ENCODE measurements at regions not wholly inside any gene's neighbourhood (a gene's known extent, or its start where the extent isn't known, plus 50 kb on each side); places are given as distances from the start of the nearest gene placed in this dataset.

DNA sequence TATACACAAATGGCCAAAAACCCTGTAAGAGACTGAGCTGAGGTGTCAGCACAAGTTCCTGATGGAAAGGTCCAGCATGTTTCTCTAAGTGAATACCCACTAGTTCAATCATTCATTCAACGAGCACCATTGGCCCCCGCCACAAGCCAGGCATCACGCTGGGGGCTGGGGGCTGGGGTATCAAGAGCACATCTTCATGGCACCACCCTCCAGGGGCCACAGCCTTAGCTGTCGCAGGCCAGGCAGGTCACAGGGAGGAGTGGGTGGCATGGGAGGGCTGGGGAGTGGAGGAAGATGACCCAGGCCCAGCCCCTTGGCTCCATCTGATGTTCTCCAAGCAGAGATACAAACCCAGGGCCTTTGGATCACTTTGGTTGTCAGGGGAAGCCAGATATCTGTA is 97.9 kb downstream of the ACKR3 start:
- DNase-seq (ENCODE audit: low read depth), result no peak

DNA sequence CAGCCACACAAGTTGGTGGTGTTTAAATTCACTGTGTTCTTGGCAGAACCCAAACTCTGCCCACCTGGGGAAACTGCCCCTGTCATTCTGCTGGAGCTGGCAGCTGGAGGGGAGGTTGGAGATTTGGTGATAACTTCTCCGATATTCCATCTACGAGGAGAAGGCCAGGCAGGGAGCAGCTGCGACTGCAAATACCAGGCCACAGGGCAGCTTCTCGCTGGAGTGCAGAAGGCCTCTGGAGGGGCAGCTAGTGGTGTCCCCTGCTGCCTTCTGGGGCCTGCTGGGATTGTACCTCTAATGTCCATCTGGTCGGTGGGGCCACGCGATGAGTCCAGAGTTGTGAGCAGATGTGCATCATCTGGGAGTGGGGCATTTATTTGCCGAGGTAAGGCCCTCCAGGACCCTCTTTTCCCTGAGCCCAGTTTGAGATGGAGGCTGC is 98.9 kb downstream of the ACKR3 start:
- no peak for DNase-seq (ENCODE audit: low read depth)
- in situ Hi-C loops (cut with HindIII; ENCODE audit: low pct_unique_long_range_greater_than_20kb, low sequenced_read_pairs), result no loop called here

More for the DNA sequence above, 97.9 kb downstream of the ACKR3 start:
- in situ Hi-C loops (cut with HindIII; ENCODE audit: low pct_unique_long_range_greater_than_20kb, low sequenced_read_pairs), result no loop called here

DNA sequence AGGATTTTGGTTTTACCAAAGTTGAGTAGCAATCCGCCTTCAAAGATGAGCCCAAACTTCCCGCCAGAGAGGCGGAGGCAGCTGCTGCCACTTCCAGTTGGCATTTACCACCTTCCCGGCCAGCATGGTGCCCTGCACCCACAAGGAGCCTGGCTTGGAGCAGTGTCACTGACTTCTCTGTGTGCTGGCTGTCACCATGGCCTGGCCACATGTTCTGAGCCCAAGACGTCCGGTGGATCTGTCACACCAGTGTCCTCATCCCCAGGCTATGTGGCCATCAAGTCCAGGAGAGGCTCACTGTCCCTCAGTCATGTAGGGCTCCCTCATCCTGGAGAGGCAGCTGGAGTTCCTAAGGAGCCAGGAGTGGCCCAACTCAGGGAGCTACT is 100.6 kb downstream of the ACKR3 start:
- in situ Hi-C loops (cut with HindIII; ENCODE audit: low pct_unique_long_range_greater_than_20kb, low sequenced_read_pairs), result no loop called here
- DNase-seq (ENCODE audit: low read depth), result no peak

DNA sequence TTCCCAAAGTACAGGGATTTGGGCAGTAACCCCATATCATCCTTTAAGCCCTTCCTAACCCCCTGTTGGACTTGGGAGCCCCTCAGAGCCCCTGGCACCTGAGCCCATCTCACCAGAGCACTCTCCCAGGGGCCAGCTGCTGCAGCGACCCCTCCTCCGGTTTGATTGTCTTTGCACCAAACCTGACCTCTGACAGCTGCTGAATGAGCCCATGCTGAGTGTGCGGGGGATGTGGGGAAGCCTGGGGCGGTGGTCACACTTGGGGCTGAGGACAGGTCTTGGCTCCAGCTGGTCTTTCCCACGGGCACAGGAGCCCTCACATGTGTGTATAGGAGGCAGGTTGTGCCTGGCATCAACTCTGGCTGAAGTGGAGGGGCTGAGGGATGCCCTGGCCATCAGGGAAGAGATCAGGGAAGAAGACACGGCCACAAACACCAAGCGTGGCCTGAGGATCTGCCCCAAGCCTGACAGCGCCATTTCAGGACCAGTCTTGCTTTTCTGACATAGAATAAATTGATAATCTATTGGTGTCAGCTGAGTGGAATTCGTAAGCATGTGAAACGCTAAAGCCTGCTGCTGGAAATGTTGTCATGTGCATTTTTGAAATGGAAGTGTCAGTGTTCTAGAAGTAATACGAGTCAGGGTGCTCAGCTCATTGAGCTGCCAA is 102.4 kb downstream of the ACKR3 start:
- in situ Hi-C loops (cut with HindIII; ENCODE audit: low pct_unique_long_range_greater_than_20kb, low sequenced_read_pairs), result no loop called here
- DNase-seq (ENCODE audit: low read depth), result no peak

DNA sequence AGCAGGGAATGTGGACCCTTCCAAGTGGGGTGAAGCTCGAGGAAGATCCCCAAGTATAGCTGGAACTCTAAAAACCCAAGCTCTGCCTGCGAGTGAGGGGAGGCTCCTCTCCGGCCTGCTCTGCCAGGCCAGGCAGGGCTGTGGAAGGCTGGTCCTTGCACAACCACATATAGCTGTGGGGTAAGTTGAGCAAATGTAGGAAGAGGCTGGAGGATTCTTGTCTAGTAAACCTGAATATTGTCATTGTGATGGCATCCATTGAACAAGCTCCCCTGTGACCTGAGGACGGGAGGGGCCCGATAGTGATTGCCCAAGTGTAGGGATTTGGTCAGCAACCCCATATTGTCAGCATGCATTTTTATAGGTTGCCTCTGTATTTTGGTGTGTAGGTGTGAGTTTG is 103.0 kb downstream of the ACKR3 start:
- no peak for DNase-seq (ENCODE audit: low read depth)
- in situ Hi-C loops (cut with HindIII; ENCODE audit: low pct_unique_long_range_greater_than_20kb, low sequenced_read_pairs), result no loop called here

DNA sequence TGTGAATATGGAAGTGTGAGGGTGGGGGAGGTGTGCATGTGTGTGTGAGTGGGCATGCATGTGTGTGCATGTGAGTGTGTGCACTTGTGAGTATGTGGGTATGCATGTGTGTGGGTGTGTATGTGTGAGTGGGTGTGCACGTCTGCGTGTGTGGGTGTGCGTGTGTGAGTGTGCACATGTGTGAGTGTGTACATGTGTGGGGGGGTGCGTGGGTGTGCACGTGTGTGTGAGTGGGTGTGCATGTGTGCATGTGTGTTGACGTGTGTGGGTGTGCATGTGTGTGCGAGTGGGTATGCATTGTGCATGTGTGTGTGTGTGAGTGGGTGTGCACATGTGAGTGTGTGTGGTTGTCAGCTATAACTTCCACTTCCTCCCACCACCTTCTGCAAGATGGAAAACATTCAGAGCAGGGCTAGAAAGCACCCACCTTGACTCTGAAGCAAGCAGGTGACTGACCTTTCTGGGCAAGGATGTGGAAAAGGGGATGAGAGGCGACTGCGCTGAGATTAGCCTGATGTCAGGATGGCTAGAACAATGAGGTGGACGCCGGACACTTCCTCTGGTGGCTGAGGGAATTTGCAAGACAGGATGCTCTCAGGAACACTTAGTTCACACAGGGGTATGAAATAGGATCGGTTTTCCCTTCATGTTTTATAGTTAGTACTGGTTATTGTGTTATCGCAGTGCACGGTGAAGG is 103.6 kb downstream of the ACKR3 start:
- in situ Hi-C loops (cut with HindIII; ENCODE audit: low pct_unique_long_range_greater_than_20kb, low sequenced_read_pairs), result no loop called here

DNA sequence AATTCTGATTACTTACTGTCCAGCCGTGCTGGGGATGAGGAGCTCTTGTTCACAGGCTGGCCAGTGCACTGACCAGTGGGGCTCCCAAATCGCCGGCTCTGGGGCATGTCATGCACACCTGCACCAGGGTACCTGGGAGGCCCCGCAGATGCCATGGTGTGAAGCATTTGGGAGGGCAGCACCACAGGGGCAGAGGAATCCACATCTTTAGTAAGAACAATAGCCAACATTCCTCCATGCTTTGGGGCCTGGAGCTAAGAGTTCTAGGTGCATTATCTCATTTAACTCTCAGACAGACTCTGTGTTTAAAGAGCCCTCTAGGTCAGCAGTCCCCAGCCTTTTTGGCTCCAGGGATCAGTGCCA is 104.2 kb downstream of the ACKR3 start:
- DNase-seq (ENCODE audit: low read depth), result no peak
- in situ Hi-C loops (cut with HindIII; ENCODE audit: low pct_unique_long_range_greater_than_20kb, low sequenced_read_pairs), result no loop called here

More for the DNA sequence above, 103.6 kb downstream of the ACKR3 start:
- no peak for DNase-seq (ENCODE audit: low read depth)

DNA sequence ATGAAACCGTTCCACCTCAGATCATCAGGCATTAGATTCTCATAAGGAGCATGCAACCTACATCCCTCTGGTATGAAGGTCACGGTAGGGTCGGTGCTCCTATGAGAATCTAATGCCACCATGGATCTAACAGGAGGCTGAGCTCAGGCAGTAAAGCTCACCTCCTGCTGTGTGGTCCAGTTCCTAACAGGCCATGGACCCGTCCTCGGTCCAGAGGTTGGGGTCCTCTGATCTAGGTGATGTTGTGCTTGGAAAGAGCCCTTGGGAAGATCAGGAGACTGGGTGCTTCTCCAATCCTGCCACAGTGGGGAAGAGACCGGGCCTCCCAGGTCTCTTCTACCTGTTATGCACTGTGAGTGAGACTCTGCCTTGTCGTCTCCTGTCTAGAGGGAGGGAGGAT is 104.6 kb downstream of the ACKR3 start:
- in situ Hi-C loops (cut with HindIII; ENCODE audit: low pct_unique_long_range_greater_than_20kb, low sequenced_read_pairs), result no loop called here
- DNase-seq (ENCODE audit: low read depth), result no peak

DNA sequence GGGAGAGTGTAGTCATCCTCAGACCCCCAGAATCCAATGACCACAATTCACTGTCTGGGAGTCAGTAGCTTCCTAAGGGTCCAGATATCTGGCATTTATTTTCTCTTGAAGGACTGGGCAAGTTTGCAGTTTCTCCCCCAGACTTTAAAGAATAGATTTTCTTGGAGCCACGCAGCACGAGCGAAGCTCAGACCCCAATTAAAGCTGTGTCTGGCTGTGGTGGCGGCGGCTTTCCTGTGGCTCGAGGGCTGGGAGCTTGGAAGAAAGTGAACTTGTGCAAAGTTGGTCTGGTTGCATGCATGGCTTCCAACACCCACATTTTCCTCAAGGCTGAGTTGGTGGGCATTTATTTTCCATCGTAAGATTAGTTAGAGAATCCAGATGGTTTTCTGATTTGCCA is 105.0 kb downstream of the ACKR3 start:
- DNase-seq (ENCODE audit: low read depth), result no peak
- in situ Hi-C loops (cut with HindIII; ENCODE audit: low pct_unique_long_range_greater_than_20kb, low sequenced_read_pairs), result no loop called here

DNA sequence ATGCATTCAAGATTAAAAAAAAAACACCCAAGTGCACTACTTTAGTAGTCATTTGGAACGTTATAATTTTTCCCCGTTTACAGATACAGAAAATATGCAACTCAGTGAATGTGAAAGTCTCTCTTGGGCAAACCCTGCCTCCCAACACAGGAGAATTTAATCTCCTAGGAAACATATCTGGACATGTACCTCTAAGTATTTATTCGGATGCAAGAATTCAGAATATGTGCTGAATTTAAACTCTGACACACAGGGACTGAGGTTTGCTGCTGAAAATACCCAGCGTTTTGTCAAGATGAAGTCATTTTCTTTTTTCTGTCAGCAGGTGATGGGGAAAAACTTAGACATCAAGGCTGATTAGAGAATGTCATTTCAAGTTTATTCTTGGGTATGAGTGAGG is 105.4 kb downstream of the ACKR3 start:
- in situ Hi-C loops (cut with HindIII; ENCODE audit: low pct_unique_long_range_greater_than_20kb, low sequenced_read_pairs), result no loop called here
- DNase-seq (ENCODE audit: low read depth), result no peak

DNA sequence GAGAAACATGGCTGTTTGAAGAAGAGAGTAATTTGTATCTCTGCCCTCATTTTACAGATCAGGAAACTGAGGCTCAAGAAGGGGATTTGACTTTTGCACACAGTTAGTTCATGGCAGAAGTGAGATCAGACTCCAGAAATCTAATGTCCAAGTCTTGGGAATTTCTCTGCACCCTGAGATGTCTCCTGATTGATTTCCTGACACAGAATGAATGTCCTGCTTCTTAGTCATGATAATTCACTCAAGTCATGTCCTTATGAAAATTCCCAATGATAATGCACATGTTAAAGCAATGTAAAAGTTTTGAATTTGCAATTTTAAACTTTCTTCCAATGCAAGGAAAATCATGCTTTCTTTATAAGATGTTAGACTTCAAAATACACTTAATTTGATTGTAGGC is 105.9 kb downstream of the ACKR3 start:
- in situ Hi-C loops (cut with HindIII; ENCODE audit: low pct_unique_long_range_greater_than_20kb, low sequenced_read_pairs), result no loop called here

DNA sequence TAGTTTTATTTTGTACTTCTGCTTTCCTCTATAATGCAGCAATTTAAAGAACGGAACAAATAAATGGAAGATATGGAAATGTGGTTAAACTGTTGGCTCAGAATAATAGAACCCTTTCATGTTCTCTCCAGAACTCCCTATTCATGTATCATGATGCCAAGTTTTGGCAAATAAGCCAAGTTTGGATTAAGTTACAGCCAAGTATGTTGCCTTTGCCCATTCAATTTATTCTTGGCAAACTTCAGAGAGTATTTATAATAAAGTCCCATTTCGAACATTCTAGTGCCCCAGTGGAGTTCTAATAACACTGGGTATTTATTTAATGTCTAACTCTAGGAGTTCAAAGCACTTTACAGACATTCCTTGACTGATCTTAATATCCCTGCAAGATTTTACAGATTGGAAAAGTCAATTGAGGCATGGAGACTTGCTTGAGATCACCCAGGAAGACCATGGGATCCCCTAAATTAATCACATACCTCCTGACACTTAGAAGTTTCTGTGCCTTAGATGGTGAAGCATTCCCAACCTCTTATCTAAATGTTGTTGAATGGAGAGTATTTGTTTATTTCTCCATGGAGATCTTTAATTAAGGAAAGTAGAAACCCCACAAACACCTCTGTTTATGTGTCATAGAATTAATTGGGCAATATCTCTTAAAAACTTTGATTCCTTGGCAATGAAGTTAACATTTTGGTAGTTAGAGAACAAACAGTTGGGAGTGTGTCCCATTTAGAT is 106.7 kb downstream of the ACKR3 start:
- DNase-seq (ENCODE audit: low read depth), result no peak
- in situ Hi-C loops (cut with HindIII; ENCODE audit: low pct_unique_long_range_greater_than_20kb, low sequenced_read_pairs), result no loop called here

More for the DNA sequence above, 105.9 kb downstream of the ACKR3 start:
- no peak for DNase-seq (ENCODE audit: low read depth)

DNA sequence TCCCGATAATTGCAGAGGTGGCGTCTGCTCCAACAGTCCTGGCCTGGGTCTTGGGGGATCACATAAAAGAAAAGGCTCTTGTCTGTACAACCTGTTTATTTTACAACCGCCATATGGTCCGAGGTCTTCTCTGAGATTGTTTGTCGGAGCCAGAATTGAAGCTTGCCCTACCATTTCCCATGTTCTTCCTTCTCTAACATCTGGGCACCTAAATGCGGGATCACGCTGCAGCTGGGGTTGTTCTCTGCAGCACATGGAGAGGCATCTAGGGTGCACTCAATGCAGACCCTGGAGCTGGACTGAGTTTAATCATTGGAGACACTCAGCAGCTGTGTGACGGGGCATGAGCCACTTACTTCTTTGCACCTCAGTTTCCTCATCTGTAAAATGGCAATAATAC is 107.7 kb downstream of the ACKR3 start:
- in situ Hi-C loops (cut with HindIII; ENCODE audit: low pct_unique_long_range_greater_than_20kb, low sequenced_read_pairs), result no loop called here
- DNase-seq (ENCODE audit: low read depth), result no peak

DNA sequence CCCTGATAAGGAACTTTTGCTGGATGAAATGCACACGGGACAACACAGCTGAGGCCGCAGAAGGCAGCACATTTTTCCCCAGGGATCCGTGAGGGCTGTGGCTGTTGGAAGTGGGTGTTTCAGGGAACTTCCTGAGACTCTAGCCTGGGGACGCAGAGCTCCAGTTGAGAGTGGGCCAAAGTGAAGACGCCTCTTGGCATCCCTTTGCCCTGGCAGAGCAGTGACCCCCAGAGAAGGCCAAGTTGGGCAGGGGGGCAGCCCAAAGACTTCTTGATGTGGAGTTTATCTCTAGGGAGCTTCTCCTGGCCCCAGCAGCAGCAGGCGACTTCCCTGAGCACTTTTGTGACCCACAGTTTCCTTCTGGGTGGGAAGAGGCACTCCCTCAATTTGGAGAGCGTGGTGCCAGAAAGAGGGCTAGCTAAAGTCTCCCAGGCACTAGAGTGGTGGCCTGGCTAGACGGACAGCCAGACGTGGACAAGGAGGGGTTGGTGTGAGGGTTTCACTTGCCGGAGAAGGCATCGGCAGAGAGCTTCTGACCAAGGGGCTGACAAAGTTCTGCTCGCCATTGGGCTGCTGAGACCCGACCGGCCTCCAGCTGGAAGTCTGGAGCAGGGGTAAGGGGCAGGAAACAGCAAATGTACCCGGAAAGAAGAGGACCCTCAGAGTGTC is 108.8 kb downstream of the ACKR3 start:
- no peak for DNase-seq (ENCODE audit: low read depth)
- in situ Hi-C loops (cut with HindIII; ENCODE audit: low pct_unique_long_range_greater_than_20kb, low sequenced_read_pairs), result no loop called here

DNA sequence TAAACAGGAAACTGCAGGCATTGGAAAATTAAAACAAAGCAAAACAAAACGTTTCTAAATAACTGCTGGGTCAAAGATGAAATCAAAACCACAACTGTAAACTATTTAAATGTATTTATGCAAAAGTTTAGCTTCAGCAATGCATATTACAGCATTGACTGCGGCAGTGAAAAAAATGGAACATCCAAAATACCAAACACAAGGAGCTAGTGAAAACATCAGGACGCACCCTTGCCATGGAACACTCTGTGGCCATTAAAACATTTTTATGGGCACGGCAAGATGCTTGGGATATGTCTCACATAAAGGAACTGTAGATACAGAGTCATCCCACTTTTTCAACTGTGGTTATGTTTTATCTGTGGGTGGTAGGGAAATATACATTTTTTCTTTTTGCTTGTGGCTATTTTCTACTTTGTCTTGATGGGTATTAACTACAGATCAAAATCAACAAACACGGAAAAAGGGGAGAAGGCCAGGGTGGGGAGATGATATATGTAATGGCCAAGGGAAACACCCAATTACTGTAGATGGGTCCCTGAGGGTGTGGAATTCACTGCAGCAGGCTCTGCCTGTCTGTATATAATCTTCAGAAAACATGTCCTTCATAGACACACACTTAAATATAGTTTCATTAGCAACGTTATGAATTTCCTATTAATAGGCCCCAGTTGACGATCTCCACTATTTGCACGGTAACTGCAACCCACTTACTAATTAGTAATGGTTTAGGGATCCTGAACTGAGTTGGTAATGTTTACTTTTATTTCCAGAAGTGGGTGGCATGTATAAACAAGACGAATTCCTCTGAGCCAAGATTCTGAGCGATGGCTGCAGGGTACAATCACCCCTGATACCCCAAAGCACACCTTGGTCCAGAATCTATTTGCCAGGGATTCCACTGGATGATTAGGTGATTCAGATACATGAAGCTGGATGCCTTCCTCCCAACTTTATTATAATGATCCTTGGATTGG is 110.5 kb downstream of the ACKR3 start:
- in situ Hi-C loops (cut with HindIII; ENCODE audit: low pct_unique_long_range_greater_than_20kb, low sequenced_read_pairs), result no loop called here
- DNase-seq (ENCODE audit: low read depth), result no peak

DNA sequence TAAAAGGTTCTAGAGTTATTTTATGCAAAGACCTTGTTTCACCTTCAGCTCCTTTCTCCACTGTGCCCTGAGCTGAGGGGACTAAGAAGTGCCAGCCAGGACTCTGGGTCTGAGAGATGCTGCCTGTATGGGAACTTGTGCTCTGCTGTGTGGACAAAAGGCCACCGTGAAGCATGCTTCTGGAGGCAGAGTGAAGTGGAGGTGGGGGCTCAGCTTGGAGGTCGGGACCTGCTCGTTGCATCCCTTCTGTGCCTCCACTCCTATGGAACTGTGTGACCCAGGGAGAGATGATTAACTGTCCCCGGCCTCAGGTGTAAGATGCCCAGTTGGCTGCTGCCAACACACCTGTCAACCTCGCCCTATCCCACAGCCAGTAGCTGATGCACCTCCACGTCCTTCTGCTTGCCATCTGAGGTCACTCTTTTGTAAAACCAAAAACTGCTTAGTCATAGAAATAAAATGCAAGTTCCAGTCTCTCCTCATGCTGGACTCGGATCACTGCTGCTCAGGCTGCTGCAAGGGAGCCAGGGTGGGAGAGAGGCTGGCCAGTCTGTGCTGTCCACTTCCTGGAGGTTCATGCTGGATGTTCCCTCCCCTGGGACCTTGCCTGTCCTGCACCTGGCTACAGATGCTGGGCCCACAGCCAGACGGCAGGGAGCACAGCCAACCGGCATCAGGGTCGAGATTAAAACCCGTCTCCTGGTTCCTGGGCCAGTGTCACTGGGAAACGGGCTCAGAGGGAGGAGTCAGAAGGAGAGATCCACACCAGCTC is 113.2 kb downstream of the ACKR3 start:
- in situ Hi-C loops (cut with HindIII; ENCODE audit: low pct_unique_long_range_greater_than_20kb, low sequenced_read_pairs), result no loop called here
- peak; percentile 20 for DNase-seq (ENCODE audit: low read depth)

DNA sequence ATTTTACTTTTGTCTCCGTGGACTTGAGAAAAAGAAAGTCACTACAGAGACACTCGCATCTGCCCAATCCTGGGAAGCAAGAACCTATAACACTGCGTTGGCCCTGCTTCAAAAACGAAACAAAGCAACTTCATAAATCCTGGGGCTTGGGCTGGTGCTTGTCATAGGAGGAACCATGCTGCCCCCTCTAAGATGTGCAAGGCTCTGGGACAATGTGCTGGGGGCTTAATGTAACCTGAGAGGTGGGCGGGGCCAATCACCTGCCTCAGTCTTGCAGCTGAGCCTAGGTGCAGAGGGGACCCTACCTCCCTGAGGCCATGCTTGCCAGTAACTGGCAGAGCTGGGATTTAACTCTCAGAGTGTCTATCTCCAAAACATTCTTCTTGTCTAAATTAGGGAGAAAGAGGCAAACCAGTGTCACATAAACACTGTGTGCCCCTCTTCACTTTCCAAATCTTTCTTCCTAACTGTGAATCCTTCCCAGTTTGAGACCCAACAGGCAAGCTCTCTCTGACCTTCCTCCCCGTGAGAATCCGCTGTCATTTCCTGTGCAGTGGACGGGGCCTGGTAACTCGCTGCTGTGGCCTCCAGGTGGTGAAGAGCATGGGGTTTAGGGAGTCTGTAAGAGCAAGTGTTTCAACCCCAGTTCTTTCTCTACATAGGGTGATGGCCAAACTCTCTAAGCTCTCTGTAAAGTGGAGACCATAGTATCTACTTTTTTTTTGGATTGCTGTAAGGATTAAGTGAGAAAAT is 115.1 kb downstream of the ACKR3 start:
- in situ Hi-C loops (cut with HindIII; ENCODE audit: low pct_unique_long_range_greater_than_20kb, low sequenced_read_pairs), result no loop called here
- DNase-seq (ENCODE audit: low read depth), result no peak

All from Caki2 (cell line).